UCSD-AML1 (cell line): ENCODE measurements at regions not wholly inside any gene's neighbourhood (a gene's known extent, or its start where the extent isn't known, plus 50 kb on each side); places are given as distances from the start of the nearest gene placed in this dataset.

ENCODE experiments used
- DNase-seq: peaks from one replicate; lab custom pipeline; 2025; ENCODE audit not compliant: unreplicated experiment; lab: John Stamatoyannopoulos, UW

GRCh38 chr2:217216316-217216715, 356.5 kb upstream of the TNP1 start:
- DNase-seq = no peak

- DNase-seq = no peak
These were observed 356.0 kb upstream of the TNP1 start for GRCh38 chr2:217215877-217216276.

GRCh38 chr2:217208867-217209266, 349.0 kb upstream of the TNP1 start:
- DNase-seq = no peak

GRCh38 chr2:217207699-217208010, 347.8 kb upstream of the TNP1 start:
- DNase-seq = no peak

- DNase-seq = no peak
These were observed 347.2 kb upstream of the TNP1 start for GRCh38 chr2:217206907-217207698.

- no peak for DNase-seq
These were observed 346.3 kb upstream of the TNP1 start for GRCh38 chr2:217206016-217206725.

- DNase-seq = no peak
These were observed 344.5 kb upstream of the TNP1 start for GRCh38 chr2:217204358-217204757.

GRCh38 chr2:217203086-217203485, 343.2 kb upstream of the TNP1 start:
- no peak for DNase-seq

GRCh38 chr2:217199255-217199630, 339.4 kb upstream of the TNP1 start:
- DNase-seq = no peak

- no peak for DNase-seq
These were observed 336.0 kb upstream of the TNP1 start for GRCh38 chr2:217195658-217196446.

GRCh38 chr2:217195016-217195415, 335.2 kb upstream of the TNP1 start:
- no peak for DNase-seq

- DNase-seq = no peak
These were observed 333.8 kb upstream of the TNP1 start for GRCh38 chr2:217193431-217194340.

- DNase-seq = no peak
These were observed 332.5 kb upstream of the TNP1 start for GRCh38 chr2:217192366-217192765.

GRCh38 chr2:217189747-217190146, 329.9 kb upstream of the TNP1 start:
- DNase-seq = no peak

- no peak for DNase-seq
These were observed 329.3 kb upstream of the TNP1 start for GRCh38 chr2:217189131-217189530.

GRCh38 chr2:217186668-217187159, 326.9 kb upstream of the TNP1 start:
- DNase-seq = no peak

GRCh38 chr2:217186152-217186551, 326.3 kb upstream of the TNP1 start:
- DNase-seq = no peak

- no peak for DNase-seq
These were observed 325.6 kb upstream of the TNP1 start for GRCh38 chr2:217185265-217185995.

- no peak for DNase-seq
These were observed 324.4 kb upstream of the TNP1 start for GRCh38 chr2:217184242-217184641.

- no peak for DNase-seq
These were observed 323.6 kb upstream of the TNP1 start for GRCh38 chr2:217183471-217183870.
